ENCODE measurements at regions not wholly inside any gene's neighbourhood (a gene's known extent, or its start where the extent isn't known, plus 50 kb on each side); places are given as distances from the start of the nearest gene placed in this dataset.

GRCh38 chr14:82636426-82636825, 1102.8 kb upstream of the SEL1L start:
- intact Hi-C loops (cut with DNase I), result no loop called here
- TF ChIP-seq EP300 (IDR thresholded peaks at IDR 0.05) (no peak), CTCF (IDR thresholded peaks at IDR 0.05) (no peak), POLR2A (IDR thresholded peaks at IDR 0.05) (no peak)
- Histone ChIP-seq H3K36me3 (no peaks in the 10 kb centered on the region), H3K4me3 (no peak overlapping the region), H3K27me3 (no peaks in the 10 kb centered on the region), H3K27ac (no peak overlapping the region), H3K9me3 (no peaks in the 10 kb centered on the region), H3K4me1 (ENCODE audit: insufficient read depth) (no peaks in the 10 kb centered on the region)
- DNase-seq, result no peak

- Histone ChIP-seq H3K36me3 (no peaks in the 10 kb centered on the region), H3K27me3 (peaks cover 4% of the 10 kb centered on the region), H3K27ac (no peak overlapping the region), H3K4me3 (no peak overlapping the region), H3K9me3 (no peaks in the 10 kb centered on the region), H3K4me1 (ENCODE audit: insufficient read depth) (no peaks in the 10 kb centered on the region)
- intact Hi-C loops (cut with DNase I), result no loop called here
- TF ChIP-seq POLR2A (IDR thresholded peaks at IDR 0.05), result no peak
- TF ChIP-seq EP300 (IDR thresholded peaks at IDR 0.05), result no peak
- TF ChIP-seq CTCF (IDR thresholded peaks at IDR 0.05), result no peak
- DNase-seq, result no peak
- WGBS, 3 donors, result 81 to 90% (median 88%) methylated on average over 1 of the region's 1 CpG
These were observed 1107.4 kb upstream of the SEL1L start for GRCh38 chr14:82641050-82641540.

GRCh38 chr14:82642425-82642824, 1108.8 kb upstream of the SEL1L start:
- Histone ChIP-seq H3K4me3 (no peak overlapping the region), H3K27me3 (peaks cover 4% of the 10 kb centered on the region), H3K4me1 (ENCODE audit: insufficient read depth) (no peaks in the 10 kb centered on the region), H3K9me3 (no peaks in the 10 kb centered on the region), H3K27ac (no peak overlapping the region), H3K36me3 (no peaks in the 10 kb centered on the region)
- TF ChIP-seq EP300 (IDR thresholded peaks at IDR 0.05), result no peak
- no peak for TF ChIP-seq POLR2A (IDR thresholded peaks at IDR 0.05)
- TF ChIP-seq CTCF (IDR thresholded peaks at IDR 0.05), result no peak
- DNase-seq, result peak in 4 of 5 donors; percentile 14 to 32 (median 22)
- 74 to 92% (median 92%) methylated on average over 15 of the region's 15 CpGs for WGBS, 3 donors
- intact Hi-C loops (cut with DNase I), result no loop called here

- Histone ChIP-seq H3K27me3 (peaks cover 4% of the 10 kb centered on the region), H3K9me3 (no peaks in the 10 kb centered on the region), H3K4me3 (no peak overlapping the region), H3K27ac (no peak overlapping the region), H3K36me3 (no peaks in the 10 kb centered on the region), H3K4me1 (ENCODE audit: insufficient read depth) (no peaks in the 10 kb centered on the region)
- WGBS, 3 donors, result 74 to 86% (median 77%) methylated on average over 5 of the region's 5 CpGs
- TF ChIP-seq POLR2A (IDR thresholded peaks at IDR 0.05), result no peak
- no peak for TF ChIP-seq EP300 (IDR thresholded peaks at IDR 0.05)
- TF ChIP-seq CTCF (IDR thresholded peaks at IDR 0.05), result no peak
- intact Hi-C loops (cut with DNase I), result no loop called here
- no peak for DNase-seq
These were observed 1113.6 kb upstream of the SEL1L start for GRCh38 chr14:82647088-82647810.

Data from ovary (tissue), 7 donors.